GM12872 (cell line): ENCODE measurements at regions not wholly inside any gene's neighbourhood (a gene's known extent, or its start where the extent isn't known, plus 50 kb on each side); places are given as distances from the start of the nearest gene placed in this dataset.

Experiments used
- CTCF ChIP-seq: IDR thresholded peaks from 3 replicates; pipeline ENCODE4 v1.5.1; 2011; ENCODE audit warnings: low read depth, mild to moderate bottlenecking, low read length, moderate library complexity; ENCODE audit not compliant: insufficient read depth

- TF ChIP-seq CTCF, result no peak
Measured at GRCh38 chr6:71181565-71181964, 107.0 kb upstream of the OGFRL1 start.

GRCh38 chr6:71187141-71187540, 101.5 kb upstream of the OGFRL1 start:
- no peak for TF ChIP-seq CTCF

GRCh38 chr6:71190809-71191208, 97.8 kb upstream of the OGFRL1 start:
- TF ChIP-seq CTCF, result peak; percentile 21; the same call in 1 of the 3 replicates

- no peak for TF ChIP-seq CTCF
Measured at GRCh38 chr6:71194724-71195123, 93.9 kb upstream of the OGFRL1 start.

GRCh38 chr6:71197267-71197666, 91.3 kb upstream of the OGFRL1 start:
- no peak for TF ChIP-seq CTCF

- no peak for TF ChIP-seq CTCF
Measured at GRCh38 chr6:71197780-71198179, 90.8 kb upstream of the OGFRL1 start.

GRCh38 chr6:71198908-71199307, 89.7 kb upstream of the OGFRL1 start:
- TF ChIP-seq CTCF, result no peak

- TF ChIP-seq CTCF, result no peak
Measured at GRCh38 chr6:71199736-71200135, 88.9 kb upstream of the OGFRL1 start.
